Ovary (tissue), 7 donors: ENCODE measurements at regions not wholly inside any gene's neighbourhood (a gene's known extent, or its start where the extent isn't known, plus 50 kb on each side); places are given as distances from the start of the nearest gene placed in this dataset.

ENCODE experiments used
- DNase-seq, 5 donors: peaks; one replicate each; pipeline ENCODE4 v3.0.0-alpha.2; 2019 to 2020
- H3K27ac ChIP-seq, 2 donors: fragments of 200-600 bp; one replicate each; pipeline versions ENCODE4 v1.5.1 to v1.8.0; 2019 to 2022
- H3K27me3 ChIP-seq: fragments of 200-600 bp; one replicate; pipeline ENCODE4 v1.8.0; 2022
- H3K36me3 ChIP-seq: fragments of 200-600 bp; sonication (generic); one replicate; pipeline ENCODE4 v1.5.1; 2019
- H3K4me1 ChIP-seq: one replicate; pipeline ENCODE4 v1.8.1; 2013; ENCODE audit warnings: mild to moderate bottlenecking, moderate library complexity; ENCODE audit not compliant: insufficient read depth
- H3K4me3 ChIP-seq: fragments of 200-600 bp; sonication (generic); one replicate; pipeline ENCODE4 v1.5.1; 2017
- H3K9me3 ChIP-seq, 2 donors: fragments of 200-600 bp in 1 of 2; sonication (generic) in 1 of 2; one replicate each; pipeline versions ENCODE4 v1.5.1 to v1.8.1; 2013 to 2019; ENCODE audit warnings: mild to moderate bottlenecking in 1 of 2, moderate library complexity in 1 of 2
- CTCF ChIP-seq, 3 donors: fragments of 450-650 bp in 2 of 3; fragments of 200-600 bp in 1 of 3; IDR thresholded peaks; one replicate each; pipeline versions ENCODE4 v1.5.1 to v1.8.0; 2016 to 2022; ENCODE audit warnings: antibody characterized with exemption in 3 of 3, mild to moderate bottlenecking in 1 of 3
- EP300 ChIP-seq: sonication (generic); formaldehyde crosslinking; IDR thresholded peaks from one replicate; pipeline ENCODE4 v1.6.1; 2017; ENCODE audit warnings: antibody characterized with exemption
- POLR2A ChIP-seq: fragments of 450-650 bp; IDR thresholded peaks from one replicate; pipeline ENCODE4 v1.6.1; 2017; ENCODE audit warnings: antibody characterized with exemption, mild to moderate bottlenecking, moderate library complexity
- WGBS, 3 donors: extraction: QIAGEN DNeasy Blood & Tissue Kit in 1 of 3; methylation state at CpG; one replicate each; pipeline versions ENCODE4 v1.1.5 to v1.1.7; 2013 to 2017; 5-methylcytosine and 5-hydroxymethylcytosine counted together
- intact Hi-C, 4 donors: fragments of 100-400 bp; cut with DNase I; formaldehyde crosslinking; loops; one replicate each; pipeline versions ENCODE4 v1.11.0 to v1.15.1; 2022 to 2023
- donor health status: DM: no; HTN: no; CAD: no; lungs with moderate emphysema.
- donor health status: DM: no; HTN: no; CAD: no.
- donor health status: Bipolar disorder and iron deficiency.
- donor health status: DM: no; HTN: no; CAD: no.
- donor health status: DM: yes; HTN: yes; CAD: no.

- Histone ChIP-seq H3K4me3 (no peak overlapping the region), H3K36me3 (no peaks in the 10 kb centered on the region), H3K9me3 (no peaks in the 10 kb centered on the region), H3K4me1 (no peaks in the 10 kb centered on the region), H3K27me3 (no peaks in the 10 kb centered on the region), H3K27ac (no peak overlapping the region)
- TF ChIP-seq CTCF (IDR thresholded peaks at IDR 0.05) (no peak), EP300 (no peak), POLR2A (no peak)
- intact Hi-C loops, result no loop called here
- DNase-seq, result no peak
Observed at GRCh38 chr4:55010550-55010949, 114.8 kb downstream of the KDR start.

- Histone ChIP-seq H3K27me3 (no peaks in the 10 kb centered on the region), H3K4me3 (no peak overlapping the region), H3K4me1 (no peaks in the 10 kb centered on the region), H3K27ac (no peak overlapping the region), H3K9me3 (no peaks in the 10 kb centered on the region), H3K36me3 (no peaks in the 10 kb centered on the region)
- WGBS, 3 donors, result 71 to 85% (median 74%) methylated on average over 20 of the region's 20 CpGs
- intact Hi-C loops, result no loop called here
- no peak for TF ChIP-seq EP300
- peak in 2 of 5 donors; percentile 21 to 23 for DNase-seq
Observed at GRCh38 chr4:55008166-55009056, 117.0 kb downstream of the KDR start.

- 86 to 94% (median 89%) methylated on average over 2 of the region's 2 CpGs for WGBS, 3 donors
- intact Hi-C loops, result no loop called here
- no peaks in the 10 kb centered on the region for H3K9me3 ChIP-seq
- no peak for DNase-seq
- H3K27me3 ChIP-seq, result no peaks in the 10 kb centered on the region
- no peaks in the 10 kb centered on the region for H3K4me1 ChIP-seq
- H3K36me3 ChIP-seq, result no peaks in the 10 kb centered on the region
- H3K4me3 ChIP-seq, result no peak overlapping the region
- TF ChIP-seq CTCF (IDR thresholded peaks at IDR 0.05), result no peak
- no peak for TF ChIP-seq POLR2A
- no peak for TF ChIP-seq EP300
- H3K27ac ChIP-seq, result no peak overlapping the region
Observed at GRCh38 chr4:55005910-55006309, 119.5 kb downstream of the KDR start.

- no peaks in the 10 kb centered on the region for H3K9me3 ChIP-seq
- no peaks in the 10 kb centered on the region for H3K36me3 ChIP-seq
- TF ChIP-seq EP300 (no peak), CTCF (IDR thresholded peaks at IDR 0.05) (no peak)
- no peak overlapping the region for H3K27ac ChIP-seq
- 2 to 6% (median 6%) methylated on average over 1 of the region's 1 CpG for WGBS, 3 donors
- intact Hi-C loops, result no loop called here
- DNase-seq, result no peak
- H3K27me3 ChIP-seq, result no peaks in the 10 kb centered on the region
- no peak overlapping the region for H3K4me3 ChIP-seq
- H3K4me1 ChIP-seq, result no peaks in the 10 kb centered on the region
Observed at GRCh38 chr4:55004831-55005230, 120.6 kb downstream of the KDR start.

- no peak for DNase-seq
- Histone ChIP-seq H3K9me3 (no peaks in the 10 kb centered on the region), H3K4me3 (no peak overlapping the region), H3K36me3 (no peaks in the 10 kb centered on the region), H3K27ac (no peak overlapping the region), H3K4me1 (no peaks in the 10 kb centered on the region), H3K27me3 (no peaks in the 10 kb centered on the region)
- intact Hi-C loops, result no loop called here
- WGBS, 3 donors, result 70 to 78% (median 77%) methylated on average over 1 of the region's 1 CpG
- no peak for TF ChIP-seq CTCF (IDR thresholded peaks at IDR 0.05)
Observed at GRCh38 chr4:55002431-55002830, 123.0 kb downstream of the KDR start.
